Type B pancreatic cell (in vitro differentiated cells): ENCODE measurements at regions not wholly inside any gene's neighbourhood (a gene's known extent, or its start where the extent isn't known, plus 50 kb on each side); places are given as distances from the start of the nearest gene placed in this dataset.

ENCODE experiments used
- DNase-seq: peaks from one replicate; pipeline ENCODE4 v3.0.0; 2021; ENCODE audit warnings: mixed read lengths; ENCODE audit not compliant: unreplicated experiment; ENCODE audit errors: extremely low spot score
- H3K27ac Mint-ChIP-seq: 2 replicates; pipeline ENCODE4 v1.8.0; 2021; ENCODE audit warnings: mild to moderate bottlenecking, mixed read lengths
- H3K27me3 Mint-ChIP-seq: 2 replicates; pipeline ENCODE4 v1.8.0; 2021; ENCODE audit warnings: mixed read lengths
- H3K36me3 Mint-ChIP-seq: 2 replicates; pipeline ENCODE4 v1.8.0; 2021; ENCODE audit warnings: mixed read lengths
- H3K4me1 Mint-ChIP-seq: one replicate; pipeline ENCODE4 v1.8.0; 2021; ENCODE audit warnings: mixed read lengths; ENCODE audit not compliant: unreplicated experiment
- H3K4me3 Mint-ChIP-seq: 2 replicates; pipeline ENCODE4 v1.8.0; 2021; ENCODE audit warnings: mild to moderate bottlenecking, mixed read lengths
- H3K9me3 Mint-ChIP-seq: 2 replicates; pipeline ENCODE4 v1.8.0; 2021; ENCODE audit warnings: mixed read lengths
- TF ChIP-seq, protein P1 (sequence below): fragments of 200-600 bp; sonication (generic); conservative IDR thresholded peaks from 2 replicates; pipeline ENCODE4 v1.5.0; 2021; ENCODE audit warnings: antibody characterized with exemption, mild to moderate bottlenecking

- Mint-ChIP-seq H3K9me3 (peaks cover 28% of the 10 kb centered on the region), H3K4me1 (no peaks in the 10 kb centered on the region), H3K27ac (no peak overlapping the region), H3K4me3 (no peak overlapping the region), H3K27me3 (no peaks in the 10 kb centered on the region), H3K36me3 (no peaks in the 10 kb centered on the region)
- DNase-seq, result no peak
- TF ChIP-seq, protein P1, sequence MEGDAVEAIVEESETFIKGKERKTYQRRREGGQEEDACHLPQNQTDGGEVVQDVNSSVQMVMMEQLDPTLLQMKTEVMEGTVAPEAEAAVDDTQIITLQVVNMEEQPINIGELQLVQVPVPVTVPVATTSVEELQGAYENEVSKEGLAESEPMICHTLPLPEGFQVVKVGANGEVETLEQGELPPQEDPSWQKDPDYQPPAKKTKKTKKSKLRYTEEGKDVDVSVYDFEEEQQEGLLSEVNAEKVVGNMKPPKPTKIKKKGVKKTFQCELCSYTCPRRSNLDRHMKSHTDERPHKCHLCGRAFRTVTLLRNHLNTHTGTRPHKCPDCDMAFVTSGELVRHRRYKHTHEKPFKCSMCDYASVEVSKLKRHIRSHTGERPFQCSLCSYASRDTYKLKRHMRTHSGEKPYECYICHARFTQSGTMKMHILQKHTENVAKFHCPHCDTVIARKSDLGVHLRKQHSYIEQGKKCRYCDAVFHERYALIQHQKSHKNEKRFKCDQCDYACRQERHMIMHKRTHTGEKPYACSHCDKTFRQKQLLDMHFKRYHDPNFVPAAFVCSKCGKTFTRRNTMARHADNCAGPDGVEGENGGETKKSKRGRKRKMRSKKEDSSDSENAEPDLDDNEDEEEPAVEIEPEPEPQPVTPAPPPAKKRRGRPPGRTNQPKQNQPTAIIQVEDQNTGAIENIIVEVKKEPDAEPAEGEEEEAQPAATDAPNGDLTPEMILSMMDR, result no peak
These were observed 1521.0 kb downstream of the UQCRFS1 start for GRCh38 chr19:27691991-27692390.

GRCh38 chr19:27689734-27690241 is 1523.2 kb downstream of the UQCRFS1 start:
- no peak overlapping the region for H3K4me3 Mint-ChIP-seq
- H3K9me3 Mint-ChIP-seq, result peaks cover 26% of the 10 kb centered on the region
- H3K4me1 Mint-ChIP-seq, result no peaks in the 10 kb centered on the region
- no peaks in the 10 kb centered on the region for H3K27me3 Mint-ChIP-seq
- no peak overlapping the region for H3K27ac Mint-ChIP-seq
- H3K36me3 Mint-ChIP-seq, result no peaks in the 10 kb centered on the region
- TF ChIP-seq, protein P1, result no peak
- DNase-seq, result no peak

GRCh38 chr19:27684293-27684692 is 1528.7 kb downstream of the UQCRFS1 start:
- TF ChIP-seq, protein P1, result no peak
- Mint-ChIP-seq H3K27ac (no peak overlapping the region), H3K4me3 (no peak overlapping the region), H3K9me3 (peaks cover 5% of the 10 kb centered on the region), H3K36me3 (no peaks in the 10 kb centered on the region), H3K27me3 (no peaks in the 10 kb centered on the region), H3K4me1 (no peaks in the 10 kb centered on the region)
- no peak for DNase-seq

DNA sequence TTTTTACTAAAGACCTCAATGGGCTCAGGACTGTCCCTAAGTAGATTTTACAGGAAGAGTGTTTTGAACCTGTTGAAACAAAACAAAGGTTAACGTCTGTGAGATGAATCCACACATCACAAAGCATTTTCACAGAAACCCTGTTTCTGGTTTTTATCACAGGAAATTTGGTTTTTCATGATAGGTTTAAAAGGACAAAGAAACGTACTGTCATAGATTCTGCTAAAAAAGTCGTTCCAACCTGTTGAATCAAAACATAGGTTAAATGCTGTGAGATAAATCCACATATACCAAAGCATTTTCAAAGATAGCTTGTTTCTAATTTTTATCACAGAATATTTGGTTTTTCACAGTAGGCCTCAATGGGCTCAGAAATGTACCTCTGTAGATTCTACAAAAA is 1531.0 kb downstream of the UQCRFS1 start:
- Mint-ChIP-seq H3K27ac (no peak overlapping the region), H3K36me3 (no peaks in the 10 kb centered on the region), H3K4me1 (no peaks in the 10 kb centered on the region), H3K9me3 (peaks cover 19% of the 10 kb centered on the region), H3K4me3 (no peak overlapping the region), H3K27me3 (no peaks in the 10 kb centered on the region)
- TF ChIP-seq, protein P1, result no peak
- DNase-seq, result no peak

- TF ChIP-seq, protein P1, result no peak
- Mint-ChIP-seq H3K36me3 (no peaks in the 10 kb centered on the region), H3K4me1 (no peaks in the 10 kb centered on the region), H3K9me3 (peaks cover 31% of the 10 kb centered on the region), H3K27me3 (no peaks in the 10 kb centered on the region), H3K4me3 (no peak overlapping the region), H3K27ac (no peak overlapping the region)
- DNase-seq, result no peak
These were observed 1533.0 kb downstream of the UQCRFS1 start for GRCh38 chr19:27679905-27680304.

DNA sequence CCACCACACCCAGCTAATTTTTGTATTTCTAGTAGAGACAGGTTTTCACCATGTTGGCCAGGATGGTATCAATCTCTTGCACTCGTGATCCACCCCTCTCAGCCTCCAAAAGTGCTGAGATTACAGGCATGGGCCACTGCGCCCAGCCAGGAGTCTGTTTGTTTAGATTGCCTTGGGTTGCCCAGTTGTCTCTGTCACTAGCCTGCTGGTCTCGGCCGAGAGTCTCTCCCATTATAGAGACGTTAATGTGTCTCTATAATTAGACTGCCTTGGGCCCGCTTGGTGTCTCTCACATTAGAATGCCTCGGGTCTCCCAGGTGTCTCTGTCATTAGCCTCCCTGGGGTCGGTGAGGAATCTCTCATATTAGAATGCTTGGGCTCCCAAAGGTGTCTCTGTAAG is 1533.6 kb downstream of the UQCRFS1 start:
- Mint-ChIP-seq H3K36me3 (no peaks in the 10 kb centered on the region), H3K4me1 (no peaks in the 10 kb centered on the region), H3K27me3 (no peaks in the 10 kb centered on the region), H3K4me3 (no peak overlapping the region), H3K9me3 (peaks cover 31% of the 10 kb centered on the region), H3K27ac (no peak overlapping the region)
- DNase-seq, result no peak
- TF ChIP-seq, protein P1, result no peak
